ENCODE measurements at regions not wholly inside any gene's neighbourhood (a gene's known extent, or its start where the extent isn't known, plus 50 kb on each side); places are given as distances from the start of the nearest gene placed in this dataset.

GRCh38 chr22:42192547-42192946, 61.9 kb upstream of the CYP2D6 start:
- TF ChIP-seq CTCF (IDR thresholded peaks at IDR 0.05 in 8 of 11, conservative IDR thresholded peaks at IDR 0.05 in 3 of 11) (no peak), POLR2AphosphoS5 (IDR thresholded peaks at IDR 0.05) (no peak), POLR2A (IDR thresholded peaks at IDR 0.05) (no peak)
